DND-41 (cell line): ENCODE measurements at regions not wholly inside any gene's neighbourhood (a gene's known extent, or its start where the extent isn't known, plus 50 kb on each side); places are given as distances from the start of the nearest gene placed in this dataset.

Experiments
- EZH2 ChIP-seq: IDR thresholded peaks from 3 replicates; pipeline ENCODE4 v1.6.1; 2012; ENCODE audit warnings: borderline replicate concordance, low read depth, mild to moderate bottlenecking, moderate library complexity, low read length, inconsistent platforms; ENCODE audit not compliant: severe bottlenecking
- TF ChIP-seq, protein P1 (sequence below): IDR thresholded peaks from 2 replicates; pipeline ENCODE4 v1.5.1; 2012; ENCODE audit warnings: borderline replicate concordance, low read length, moderate library complexity, mild to moderate bottlenecking; ENCODE audit not compliant: poor library complexity, severe bottlenecking; ENCODE audit errors: extremely low read depth

DNA sequence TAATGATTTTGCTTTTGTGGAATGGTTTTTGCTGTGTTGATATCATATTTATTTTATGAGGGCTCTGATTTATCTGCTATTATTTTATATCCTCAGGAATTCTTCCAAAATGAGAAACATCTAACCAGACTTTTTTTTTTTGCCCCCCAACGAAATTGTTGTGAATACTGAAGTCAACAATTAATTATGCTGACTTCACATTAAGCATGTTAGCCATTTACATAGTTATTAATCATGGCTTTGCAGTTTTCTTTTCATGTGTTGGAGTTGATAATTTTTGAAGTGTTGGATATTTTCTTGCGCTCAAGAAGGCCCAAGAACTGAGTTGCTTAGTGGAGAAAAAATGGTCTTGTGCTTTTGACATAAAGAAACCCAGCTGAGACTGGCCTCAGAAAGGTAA is 246.6 kb upstream of the CRY1 start:
- TF ChIP-seq, protein P1, sequence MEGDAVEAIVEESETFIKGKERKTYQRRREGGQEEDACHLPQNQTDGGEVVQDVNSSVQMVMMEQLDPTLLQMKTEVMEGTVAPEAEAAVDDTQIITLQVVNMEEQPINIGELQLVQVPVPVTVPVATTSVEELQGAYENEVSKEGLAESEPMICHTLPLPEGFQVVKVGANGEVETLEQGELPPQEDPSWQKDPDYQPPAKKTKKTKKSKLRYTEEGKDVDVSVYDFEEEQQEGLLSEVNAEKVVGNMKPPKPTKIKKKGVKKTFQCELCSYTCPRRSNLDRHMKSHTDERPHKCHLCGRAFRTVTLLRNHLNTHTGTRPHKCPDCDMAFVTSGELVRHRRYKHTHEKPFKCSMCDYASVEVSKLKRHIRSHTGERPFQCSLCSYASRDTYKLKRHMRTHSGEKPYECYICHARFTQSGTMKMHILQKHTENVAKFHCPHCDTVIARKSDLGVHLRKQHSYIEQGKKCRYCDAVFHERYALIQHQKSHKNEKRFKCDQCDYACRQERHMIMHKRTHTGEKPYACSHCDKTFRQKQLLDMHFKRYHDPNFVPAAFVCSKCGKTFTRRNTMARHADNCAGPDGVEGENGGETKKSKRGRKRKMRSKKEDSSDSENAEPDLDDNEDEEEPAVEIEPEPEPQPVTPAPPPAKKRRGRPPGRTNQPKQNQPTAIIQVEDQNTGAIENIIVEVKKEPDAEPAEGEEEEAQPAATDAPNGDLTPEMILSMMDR = no peak
- no peak for TF ChIP-seq EZH2
